NCI-H226 (cell line): ENCODE measurements at regions not wholly inside any gene's neighbourhood (a gene's known extent, or its start where the extent isn't known, plus 50 kb on each side); places are given as distances from the start of the nearest gene placed in this dataset.
A peak's percentile ranks its signal among the peaks of the same experiment; 100 is the strongest.

Source experiments
- DNase-seq: peaks from one replicate; pipeline ENCODE4 v3.0.0-alpha.2; 2015

- no peak for DNase-seq
Measured at GRCh38 chr5:165783024-165783423, 2277.6 kb downstream of the MAT2B start.

DNA sequence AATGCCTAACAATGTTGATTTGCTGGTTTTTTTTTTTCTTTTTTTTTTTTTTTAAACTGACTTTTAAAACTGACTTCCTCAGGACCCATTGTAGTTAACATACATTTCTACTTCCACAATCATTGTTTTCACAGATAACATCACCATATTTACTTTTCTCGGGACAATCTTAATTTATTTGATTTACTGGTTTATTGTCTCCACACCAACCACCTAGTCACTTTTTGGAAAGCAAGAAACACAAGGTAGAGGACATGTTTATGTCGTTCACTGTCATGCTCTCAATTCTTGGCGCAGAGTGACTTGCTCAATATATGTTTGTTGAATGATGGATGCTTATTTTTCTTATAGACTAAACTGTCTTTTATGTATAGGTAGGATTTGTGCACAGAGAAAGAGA lies 2280.7 kb downstream of the MAT2B start:
- no peak for DNase-seq

- no peak for DNase-seq
Measured at GRCh38 chr5:165795073-165795472, 2289.7 kb downstream of the MAT2B start.

GRCh38 chr5:165805756-165806155 lies 2300.3 kb downstream of the MAT2B start:
- DNase-seq, result peak; percentile 17

GRCh38 chr5:165808335-165808734 lies 2302.9 kb downstream of the MAT2B start:
- DNase-seq, result no peak

DNA sequence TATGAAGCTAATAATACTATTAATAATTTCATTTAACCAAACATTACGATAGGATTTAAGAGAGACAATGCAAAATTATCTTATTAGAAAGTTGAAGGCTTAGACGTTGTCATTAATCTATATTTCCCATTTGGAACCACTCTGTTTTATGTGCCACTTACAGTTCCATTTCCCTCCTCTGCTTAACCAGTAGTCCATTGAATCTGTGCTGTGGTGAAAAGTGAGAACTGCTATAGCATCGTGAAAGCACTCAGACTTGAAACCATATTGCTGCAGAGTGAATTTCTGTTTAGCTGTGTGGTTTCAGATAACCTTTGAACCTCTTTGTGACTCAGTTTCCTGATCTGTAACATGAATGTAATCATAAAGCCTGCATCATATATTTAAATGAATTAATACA lies 2304.5 kb downstream of the MAT2B start:
- DNase-seq, result no peak

DNA sequence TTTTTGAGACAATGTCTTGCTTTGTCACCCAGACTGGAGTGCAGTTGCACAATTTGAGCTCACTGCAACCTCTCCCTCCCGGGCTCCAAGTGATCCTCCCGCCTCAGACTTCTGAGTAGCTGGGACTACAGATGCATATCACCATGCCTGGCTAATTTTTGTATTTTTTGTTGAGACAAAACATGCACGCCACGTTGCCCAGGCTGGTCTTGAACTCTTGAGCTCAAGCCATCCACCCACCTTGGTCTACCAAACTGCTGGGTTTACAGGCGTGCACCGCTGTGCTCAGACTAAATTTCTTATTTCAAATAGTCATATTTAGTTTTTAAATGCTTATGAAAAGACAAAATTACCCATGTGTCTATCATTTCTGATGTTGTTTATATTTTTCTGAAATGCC lies 2324.1 kb downstream of the MAT2B start:
- no peak for DNase-seq

GRCh38 chr5:165834891-165835290 lies 2329.5 kb downstream of the MAT2B start:
- no peak for DNase-seq

GRCh38 chr5:165836046-165836445 lies 2330.6 kb downstream of the MAT2B start:
- DNase-seq, result peak; percentile 9

DNA sequence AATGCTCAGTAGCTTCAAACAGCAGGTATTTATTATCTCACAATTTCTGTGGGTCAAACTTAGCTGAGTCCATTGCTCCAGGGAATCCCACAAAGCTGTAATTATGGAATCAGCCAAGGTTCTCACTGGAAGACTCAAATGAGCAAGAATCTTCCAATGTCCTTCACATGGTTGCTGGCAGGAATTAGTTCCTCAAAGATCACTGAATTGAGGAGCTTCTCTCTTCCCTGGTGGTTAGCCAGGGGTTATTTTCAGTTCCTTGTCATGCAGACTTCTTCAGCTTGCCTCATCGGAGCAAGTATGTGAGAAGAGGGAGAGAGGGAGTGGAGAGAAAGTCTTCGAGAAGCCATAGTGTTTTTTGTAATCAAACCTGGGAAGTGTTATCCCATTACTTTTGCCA lies 2331.9 kb downstream of the MAT2B start:
- DNase-seq, result no peak

DNA sequence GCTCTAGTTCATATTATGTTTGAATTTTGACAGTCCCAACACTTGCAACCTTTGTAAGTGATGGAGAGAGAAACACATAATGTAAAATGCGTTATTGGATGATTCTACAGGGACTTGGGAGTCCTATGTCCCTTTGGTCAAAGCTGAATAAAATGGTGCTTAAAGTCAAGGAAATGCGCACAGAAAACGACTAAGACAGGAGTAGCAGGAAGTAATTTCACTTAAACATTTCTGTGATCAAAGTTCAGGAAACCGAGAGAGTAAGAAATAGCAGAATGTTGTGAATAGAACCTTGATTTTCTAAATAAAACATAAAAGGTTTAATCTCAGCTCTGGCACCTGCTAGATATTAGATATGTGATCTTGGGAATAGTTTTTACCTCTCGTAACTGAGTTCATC lies 2339.2 kb downstream of the MAT2B start:
- DNase-seq, result no peak

- DNase-seq, result no peak
Measured at GRCh38 chr5:165858118-165858517, 2352.7 kb downstream of the MAT2B start.

DNA sequence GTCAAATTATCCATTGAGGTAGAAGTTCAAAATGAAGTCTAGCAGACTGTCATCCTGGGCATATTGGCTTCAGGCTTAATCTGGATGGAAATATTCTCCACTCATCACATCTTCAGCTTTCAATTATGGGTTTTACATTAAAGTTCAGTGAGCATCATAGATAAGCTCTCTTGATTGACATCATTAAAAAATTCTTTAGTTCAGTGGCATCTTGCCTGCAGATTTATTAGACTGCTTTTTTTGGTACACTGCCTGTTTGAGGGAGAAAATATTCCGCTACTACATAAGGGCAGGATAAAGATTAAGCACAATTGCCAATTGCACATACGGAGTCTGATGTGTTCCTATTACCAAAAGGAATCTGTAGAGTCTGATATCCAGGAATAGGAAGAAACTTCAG lies 2353.8 kb downstream of the MAT2B start:
- no peak for DNase-seq

GRCh38 chr5:165863239-165863638 lies 2357.8 kb downstream of the MAT2B start:
- no peak for DNase-seq

- DNase-seq, result no peak
Measured at GRCh38 chr5:165871291-165871690, 2365.9 kb downstream of the MAT2B start.

- no peak for DNase-seq
Measured at GRCh38 chr5:165874851-165875250, 2369.4 kb downstream of the MAT2B start.

DNA sequence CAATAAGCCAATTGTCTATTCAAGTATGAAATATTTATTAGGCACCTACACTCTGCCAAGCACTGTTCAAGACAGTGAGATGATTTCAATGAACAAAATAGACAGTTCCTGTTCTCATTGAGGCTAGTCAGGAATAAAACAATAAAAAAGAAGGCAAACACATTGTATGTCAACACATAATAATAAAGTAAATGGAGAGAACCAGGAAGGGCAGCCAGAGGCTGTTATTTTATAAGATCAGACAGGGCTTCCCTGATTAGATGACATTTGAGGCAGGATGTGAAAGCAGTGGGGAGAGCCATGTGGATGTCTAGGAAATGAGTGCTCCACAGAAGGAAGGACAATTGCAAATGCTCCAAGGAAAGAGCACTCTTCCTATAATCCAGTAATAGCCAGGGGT lies 2371.1 kb downstream of the MAT2B start:
- DNase-seq, result no peak

GRCh38 chr5:165877475-165877874 lies 2372.1 kb downstream of the MAT2B start:
- no peak for DNase-seq

DNA sequence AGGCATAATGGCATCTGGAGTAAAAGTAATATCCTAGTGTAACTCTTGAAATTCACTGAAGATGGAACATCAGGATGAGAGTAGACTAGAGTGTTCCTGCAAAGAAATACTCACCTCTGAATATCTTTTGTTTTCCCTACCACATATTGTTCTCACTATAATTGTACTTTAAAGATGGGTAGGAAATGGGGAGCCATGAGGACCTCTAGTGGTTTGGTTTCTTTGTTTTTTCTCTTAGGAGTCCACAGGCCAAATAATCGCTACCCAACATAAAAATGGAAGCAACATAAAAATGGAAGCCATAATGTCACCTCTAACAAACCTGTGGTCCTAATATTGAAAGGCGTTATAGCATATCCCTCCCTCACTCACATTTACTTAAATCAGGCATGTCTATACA lies 2375.8 kb downstream of the MAT2B start:
- no peak for DNase-seq

DNA sequence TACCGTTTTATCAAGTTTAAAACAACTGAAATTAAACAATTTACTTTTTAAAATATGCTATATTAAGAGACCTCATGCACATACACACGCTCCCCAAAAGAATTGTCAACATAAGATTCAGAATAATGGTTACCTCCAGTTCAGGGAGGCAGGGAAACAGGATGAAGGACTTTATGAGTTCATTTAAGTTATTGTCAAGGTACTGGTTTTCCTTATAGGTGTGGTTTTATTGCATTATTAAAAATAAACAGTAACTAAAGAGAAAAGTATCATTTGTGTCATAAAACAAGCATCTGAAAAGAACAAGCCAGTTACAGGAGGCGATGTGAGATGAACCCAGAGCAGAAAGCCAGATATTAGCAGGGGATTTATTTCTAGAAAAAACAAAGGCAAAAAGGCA lies 2376.7 kb downstream of the MAT2B start:
- DNase-seq, result no peak

GRCh38 chr5:165885623-165886350 lies 2380.4 kb downstream of the MAT2B start:
- no peak for DNase-seq

- no peak for DNase-seq
Measured at GRCh38 chr5:165887147-165887546, 2381.7 kb downstream of the MAT2B start.

DNA sequence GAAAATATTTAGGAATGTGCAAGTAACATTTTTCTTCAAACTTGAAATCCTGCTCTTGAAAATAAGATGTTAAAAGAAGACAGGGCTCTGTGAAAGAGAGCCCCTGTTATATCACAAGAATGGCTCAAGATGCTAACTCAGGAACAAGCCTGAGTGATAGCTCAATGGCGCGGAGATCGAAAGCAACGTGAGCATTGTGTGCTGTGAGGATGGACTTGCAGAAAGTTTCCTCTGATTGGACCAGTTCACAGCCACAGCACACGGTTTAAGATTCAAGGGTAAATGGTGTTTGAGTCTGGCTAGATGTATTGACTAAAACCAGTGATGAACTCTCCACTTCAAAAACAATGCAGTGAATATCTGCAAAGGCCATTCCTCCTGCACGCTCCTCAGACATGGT lies 2387.0 kb downstream of the MAT2B start:
- no peak for DNase-seq

DNA sequence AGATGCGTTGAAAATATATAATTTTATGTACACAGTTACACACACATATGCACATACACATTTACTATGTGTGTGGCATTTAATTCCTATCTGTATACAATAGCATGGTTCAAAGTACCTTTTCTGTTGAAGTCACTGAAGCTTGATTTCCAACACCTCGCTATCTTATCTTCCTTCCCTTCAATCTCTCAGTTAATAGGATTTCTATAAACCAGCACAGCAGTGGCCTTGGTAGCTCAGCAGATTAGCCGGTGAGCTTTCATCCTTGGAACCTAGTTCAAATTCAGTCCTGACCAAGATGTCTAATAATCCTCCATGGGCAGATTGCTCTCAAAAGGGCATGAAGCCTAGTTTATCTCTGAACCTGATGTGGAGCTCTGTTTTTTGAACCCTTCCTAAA lies 2389.5 kb downstream of the MAT2B start:
- DNase-seq, result no peak

DNA sequence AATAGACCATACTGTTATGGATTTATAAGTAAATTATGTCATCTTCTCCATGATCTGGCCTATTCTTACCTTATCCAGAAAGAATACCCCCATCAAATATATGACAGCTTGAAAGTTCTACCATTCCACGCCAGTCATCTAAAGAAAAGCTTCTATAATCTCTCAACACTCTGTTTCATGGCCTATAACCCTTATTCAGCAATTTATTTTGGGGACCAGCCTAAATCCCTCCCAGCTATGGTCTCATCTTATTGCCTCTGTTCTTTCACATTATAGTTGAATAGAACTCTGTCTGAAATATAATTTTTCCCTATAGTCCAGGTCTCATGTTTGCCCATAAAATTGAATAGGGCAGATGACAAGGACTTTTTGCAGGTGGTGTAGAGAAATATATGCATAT lies 2387.6 kb upstream of the WWC1 start:
- DNase-seq, result no peak

- peak; percentile 69 for DNase-seq
Measured at GRCh38 chr5:165906871-165907270, 2384.6 kb upstream of the WWC1 start.
